8988T (cell line): ENCODE measurements at regions not wholly inside any gene's neighbourhood (a gene's known extent, or its start where the extent isn't known, plus 50 kb on each side); places are given as distances from the start of the nearest gene placed in this dataset.
A peak's percentile ranks its signal among the peaks of the same experiment; 100 is the strongest.

Experiments used
- DNase-seq: peaks from one replicate; pipeline ENCODE4 v3.0.0; 2011

DNA sequence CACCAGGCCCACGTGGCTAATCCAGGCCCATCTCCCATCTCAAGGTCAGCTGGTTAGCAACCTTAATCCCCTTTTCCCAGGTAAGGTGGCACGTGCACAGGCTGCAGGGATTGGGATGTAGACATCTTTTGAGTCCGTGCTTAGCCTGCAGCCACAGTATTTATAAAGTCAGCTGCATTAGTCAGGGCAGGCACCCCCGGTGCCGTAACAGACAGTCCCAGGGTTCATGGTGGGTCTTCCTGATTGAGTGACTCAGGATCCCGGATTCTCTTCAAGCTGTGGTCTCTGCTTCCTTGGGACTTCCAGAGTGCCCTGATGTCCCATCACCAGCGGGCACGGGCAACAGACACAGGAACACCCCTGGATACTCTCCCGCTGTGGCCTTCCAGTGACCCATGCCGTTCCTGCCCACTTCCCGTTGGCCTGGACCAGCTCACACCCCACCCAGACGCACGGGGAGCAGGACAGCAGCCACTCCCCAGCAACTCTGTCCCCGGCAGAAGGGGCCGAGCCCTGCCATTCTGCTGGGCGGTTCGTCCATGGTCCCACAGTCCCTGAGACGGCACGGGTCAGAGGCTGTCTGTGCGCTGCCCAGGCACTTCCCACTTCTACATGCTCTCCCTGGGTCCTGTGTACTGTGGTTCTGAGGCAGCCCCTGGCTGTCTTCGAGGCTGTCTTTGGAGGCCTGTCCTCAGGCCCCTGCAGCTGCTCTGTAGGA is 248.6 kb upstream of the GSE1 start:
- no peak for DNase-seq

DNA sequence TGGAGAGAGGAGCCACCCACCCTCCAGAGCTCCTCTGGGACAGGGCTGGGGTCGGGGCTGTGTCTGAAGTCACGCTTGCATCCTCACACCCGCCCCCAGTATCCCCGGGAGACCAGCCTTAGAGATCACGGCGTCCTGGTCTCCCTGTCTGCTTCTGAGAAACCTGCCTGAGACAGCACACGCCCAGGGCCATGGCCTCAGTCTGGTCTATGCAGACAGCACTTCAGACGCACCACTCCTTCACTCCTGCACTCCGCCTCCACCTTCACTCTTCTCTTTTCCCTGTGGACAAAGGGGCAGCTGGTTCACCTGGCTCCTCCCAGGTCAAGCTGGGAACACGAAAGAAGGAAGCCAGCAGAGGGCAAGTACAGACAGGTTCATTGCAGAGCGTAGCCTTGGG is 248.0 kb upstream of the GSE1 start:
- no peak for DNase-seq

DNA sequence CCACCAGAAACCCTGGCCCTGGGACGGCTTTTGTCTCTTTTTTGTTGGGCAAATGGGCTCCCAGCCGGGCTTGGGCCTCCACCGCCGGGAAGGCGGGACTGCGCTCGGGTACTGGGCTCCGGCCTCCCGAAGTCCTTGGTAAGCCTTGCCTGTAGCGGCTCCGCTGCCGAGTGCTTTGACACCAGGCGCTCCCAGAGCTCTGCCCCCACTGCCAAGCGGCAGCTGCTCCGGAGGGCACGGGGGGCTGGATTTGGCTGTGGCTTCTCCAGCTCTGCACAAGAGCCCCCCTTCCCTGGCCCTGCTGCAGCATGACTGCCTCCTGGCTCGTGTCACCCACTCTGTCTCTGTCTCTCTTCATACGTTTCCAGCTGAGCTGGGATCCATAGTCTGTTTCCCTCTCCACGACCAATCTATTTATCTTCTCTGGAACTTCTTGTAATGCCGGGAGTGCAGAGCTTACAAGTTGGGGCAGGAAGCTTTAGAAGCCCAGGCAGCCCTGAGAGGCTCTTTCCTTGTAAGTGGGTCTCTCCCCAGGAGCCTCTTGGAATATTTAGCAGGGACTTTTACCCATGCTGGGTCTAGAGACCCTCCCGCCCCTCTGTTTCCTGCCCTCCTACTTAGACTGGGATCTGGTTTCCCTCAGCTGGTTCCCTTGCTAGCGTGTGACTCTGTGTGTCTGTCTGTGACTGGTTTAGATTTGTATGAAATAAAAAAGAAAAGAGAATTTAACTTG is 246.9 kb upstream of the GSE1 start:
- no peak for DNase-seq

DNA sequence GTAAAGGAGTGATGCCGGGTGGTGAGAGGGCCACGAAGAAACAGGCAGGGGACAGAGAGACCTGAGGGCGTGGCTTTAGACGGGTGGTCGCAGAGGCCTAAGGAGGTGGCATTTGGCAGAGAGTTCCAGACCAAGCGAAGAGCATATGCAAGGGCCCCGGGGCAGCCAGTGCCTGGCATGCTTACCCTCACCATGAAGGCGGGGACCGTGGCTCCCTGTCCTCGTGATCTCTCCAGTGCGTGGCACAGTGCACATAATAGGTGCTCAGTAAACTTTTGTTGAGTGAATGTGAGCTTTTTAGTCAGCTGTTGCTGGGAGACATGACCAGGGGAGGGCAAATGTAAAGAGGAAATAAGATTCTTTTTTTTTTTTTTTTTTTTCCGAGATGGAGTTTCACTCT is 245.6 kb upstream of the GSE1 start:
- DNase-seq: no peak

GRCh38 chr16:85369060-85369459 is 244.1 kb upstream of the GSE1 start:
- no peak for DNase-seq

- peak; percentile 98 for DNase-seq
These were observed 243.2 kb upstream of the GSE1 start for GRCh38 chr16:85369741-85370528.

DNA sequence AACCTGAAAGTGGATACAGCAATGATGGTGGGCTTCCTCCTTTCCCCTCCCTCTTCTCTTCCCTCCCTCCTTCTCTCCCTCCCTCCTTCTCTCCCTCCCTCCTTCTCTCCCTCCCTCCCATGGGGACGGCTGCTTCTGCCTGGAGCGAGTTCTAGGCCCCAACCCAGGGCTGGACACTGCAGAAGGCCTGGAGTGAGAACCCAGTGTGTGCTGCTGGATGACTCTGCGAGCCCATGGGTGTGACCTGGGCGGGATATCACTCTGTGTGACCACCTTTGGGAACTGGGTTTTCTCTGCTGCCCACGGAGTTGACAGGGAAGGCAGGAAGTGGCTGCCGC is 242.6 kb upstream of the GSE1 start:
- no peak for DNase-seq

DNA sequence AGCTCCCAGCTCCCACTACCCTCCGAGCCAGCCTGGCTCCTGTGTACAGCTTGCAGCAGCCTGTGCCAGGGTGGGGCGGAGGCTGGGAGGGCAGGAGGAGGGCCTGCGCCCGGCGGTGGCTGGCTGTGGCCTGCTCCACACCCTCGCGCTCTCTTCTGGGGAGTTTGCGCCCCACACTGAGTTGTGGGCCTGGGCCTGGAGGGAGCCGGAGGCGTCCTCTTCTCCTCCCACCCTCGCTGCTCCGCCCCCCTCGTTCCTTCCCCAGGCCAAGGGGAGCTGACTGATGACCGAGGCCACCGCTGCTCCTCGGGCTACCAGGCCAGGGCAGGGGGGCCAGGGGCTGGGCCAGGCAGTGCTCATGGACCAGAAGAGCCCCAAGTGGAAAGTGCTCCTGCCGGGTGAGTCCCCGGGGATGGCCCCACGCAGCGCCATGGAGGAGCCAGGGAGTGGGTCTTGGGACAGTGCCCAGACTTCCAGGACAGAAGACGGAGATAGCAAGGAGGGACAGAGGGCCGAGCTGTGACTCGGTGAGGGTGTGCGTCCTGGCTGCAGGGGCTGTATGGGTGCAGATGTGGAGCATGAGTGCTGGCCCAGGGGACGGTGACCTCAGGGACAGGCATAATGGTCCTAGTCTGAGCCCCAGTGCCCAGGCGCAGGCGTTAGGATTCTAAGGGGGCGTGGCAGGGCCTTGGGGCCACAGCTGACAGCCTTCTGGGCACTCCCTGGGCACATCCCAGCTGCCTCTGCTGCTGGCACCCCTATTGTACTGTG is 242.1 kb upstream of the GSE1 start:
- no peak for DNase-seq

- no peak for DNase-seq
These were observed 241.2 kb upstream of the GSE1 start for GRCh38 chr16:85371948-85372347.

DNA sequence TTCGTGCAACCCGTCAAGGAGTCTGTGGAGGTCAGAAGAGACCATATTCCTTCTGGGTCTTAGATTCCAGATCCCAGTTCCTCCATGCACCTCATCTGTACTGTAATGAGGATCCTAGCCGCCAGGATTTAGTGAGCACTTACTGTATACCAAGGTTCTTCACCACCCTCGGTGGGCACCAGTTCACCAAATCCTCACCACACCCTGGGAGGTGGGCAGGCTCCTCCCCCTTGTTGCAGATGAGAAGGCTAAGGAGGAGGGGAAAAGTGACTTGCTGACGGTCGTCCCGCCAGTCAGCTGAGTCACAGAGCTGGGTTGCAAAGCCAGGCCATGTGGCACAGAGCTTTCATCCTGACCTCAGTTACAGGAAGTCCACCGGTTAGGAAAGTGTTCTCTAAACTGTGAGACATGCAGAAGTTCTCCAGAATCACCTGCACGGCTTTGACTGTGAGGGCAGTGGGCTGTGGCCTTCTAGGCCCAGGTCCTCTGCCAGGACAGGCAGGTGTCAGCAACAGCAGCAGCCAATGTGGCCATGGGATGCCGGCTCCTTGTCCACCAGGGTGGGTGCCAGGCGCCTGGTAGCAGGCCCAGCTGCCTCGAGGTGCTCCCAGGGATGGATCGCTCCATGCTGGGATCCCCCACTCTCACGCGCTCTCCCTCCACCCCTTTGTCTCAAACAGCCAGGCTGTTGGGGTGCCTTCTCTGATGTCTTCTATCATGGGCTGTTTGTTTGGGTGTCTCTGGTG is 240.3 kb upstream of the GSE1 start:
- peak; percentile 66 for DNase-seq

GRCh38 chr16:85373741-85374570 is 239.2 kb upstream of the GSE1 start:
- no peak for DNase-seq

- no peak for DNase-seq
These were observed 238.6 kb upstream of the GSE1 start for GRCh38 chr16:85374571-85374872.

GRCh38 chr16:85375282-85375681 is 237.8 kb upstream of the GSE1 start:
- no peak for DNase-seq

DNA sequence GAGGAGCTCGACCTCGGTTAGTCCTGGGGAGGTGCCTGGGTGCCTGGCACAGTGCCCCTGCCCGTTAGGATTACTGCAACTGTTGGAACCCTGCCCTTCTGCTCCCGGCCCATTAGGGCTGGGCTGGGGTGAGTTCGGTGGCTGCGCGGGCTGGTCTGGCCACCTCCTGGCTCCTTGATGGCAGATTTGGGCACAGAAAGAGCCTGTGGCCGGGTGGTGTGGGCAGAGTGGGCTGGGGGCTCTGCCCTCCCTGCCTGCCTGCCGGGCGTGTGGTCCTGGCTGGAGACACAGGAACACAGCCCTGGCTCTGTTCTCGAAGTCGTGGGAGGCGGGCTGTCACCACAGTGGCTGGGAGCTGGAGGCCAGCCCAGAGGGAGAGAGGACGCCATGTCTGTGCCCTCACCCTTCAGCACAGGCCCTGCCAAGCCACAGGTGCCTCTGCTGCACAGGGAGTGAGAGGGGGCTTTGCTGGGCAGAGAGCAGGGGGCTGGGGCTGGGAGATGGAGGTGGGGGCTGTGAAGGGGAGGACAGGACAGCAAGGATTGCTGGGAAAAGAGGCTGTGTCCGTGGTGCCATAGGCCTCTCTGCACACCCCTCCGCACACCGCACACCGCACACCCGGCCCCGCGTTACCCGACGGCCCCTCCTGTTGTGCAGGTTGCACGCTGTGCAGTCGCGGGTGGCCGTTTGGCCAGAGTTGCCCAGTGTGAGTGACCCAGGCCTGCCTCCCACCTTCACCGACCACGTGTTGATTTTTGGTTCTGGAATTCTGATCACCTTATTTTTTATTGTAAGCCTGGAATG is 236.6 kb upstream of the GSE1 start:
- DNase-seq: no peak

GRCh38 chr16:85377388-85378144 is 235.6 kb upstream of the GSE1 start:
- DNase-seq: no peak

DNA sequence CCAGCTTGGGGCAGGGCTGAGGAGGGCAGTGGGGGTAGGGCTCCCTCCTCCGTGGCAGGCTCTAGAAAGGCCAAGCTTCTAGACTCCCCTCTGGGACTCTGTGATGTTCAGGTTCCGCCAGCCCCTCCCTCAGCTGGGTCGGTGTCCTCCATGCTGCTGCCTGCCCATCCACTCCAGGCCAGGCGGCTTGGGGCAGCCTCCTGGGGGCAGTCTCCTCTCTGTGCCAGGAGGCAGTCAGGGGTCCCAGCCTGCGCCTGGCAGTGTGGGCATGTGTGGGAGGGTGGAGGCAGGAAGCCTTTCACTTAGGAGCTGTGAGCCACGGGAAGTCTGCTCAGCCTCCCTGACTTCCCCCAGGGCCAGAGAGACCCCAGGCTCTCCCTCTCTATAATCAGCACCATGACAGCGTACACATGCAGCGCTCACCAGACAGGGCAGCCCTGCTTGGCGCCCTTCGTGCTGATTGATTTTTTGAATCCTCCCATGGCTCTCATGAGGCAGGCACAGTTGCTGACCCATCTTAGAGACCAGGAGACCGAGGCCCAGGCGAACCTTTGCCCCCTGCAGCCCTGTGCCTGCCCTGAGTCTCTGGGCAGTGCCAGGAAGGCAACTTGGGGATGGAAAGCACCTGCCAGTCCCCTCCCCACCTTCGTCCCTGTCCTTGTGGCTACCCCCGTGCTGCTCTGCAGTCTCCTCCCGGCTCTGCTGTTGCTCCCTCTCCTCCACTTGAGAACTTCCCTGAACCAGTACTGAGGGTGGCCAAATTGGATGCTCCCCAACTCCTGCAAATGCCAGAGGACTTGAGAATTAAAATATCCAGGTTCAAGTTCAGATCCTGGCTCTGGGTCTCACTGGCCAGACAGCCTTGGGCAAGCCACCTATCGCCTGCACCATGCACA is 234.7 kb upstream of the GSE1 start:
- DNase-seq: no peak

- DNase-seq: no peak
These were observed 233.8 kb upstream of the GSE1 start for GRCh38 chr16:85379041-85380001.

DNA sequence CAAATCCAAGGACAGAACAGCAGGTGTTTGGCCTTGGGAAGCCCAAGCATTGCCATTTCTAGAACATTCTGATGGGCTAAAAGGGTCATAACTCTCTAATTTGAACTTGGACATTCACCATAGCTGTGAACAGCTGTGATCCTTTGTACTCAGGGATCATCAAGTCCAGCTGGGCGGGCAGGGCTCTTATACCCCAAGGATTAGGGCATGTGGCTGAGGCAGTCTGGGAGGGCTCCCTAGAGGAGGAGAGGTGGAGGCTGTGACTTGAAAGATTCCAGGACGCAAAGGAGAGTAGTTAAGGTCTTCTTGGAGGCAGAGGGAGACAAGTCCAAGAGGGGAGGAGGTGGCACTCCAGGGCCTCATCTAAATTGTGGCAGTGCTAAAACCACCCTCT is 233.1 kb upstream of the GSE1 start:
- DNase-seq: no peak
